ENCODE measurements at regions not wholly inside any gene's neighbourhood (a gene's known extent, or its start where the extent isn't known, plus 50 kb on each side); places are given as distances from the start of the nearest gene placed in this dataset.

- no peak for TF ChIP-seq CTCF (IDR thresholded peaks at IDR 0.05; ENCODE audit: insufficient read depth, low read length, poor library complexity, severe bottlenecking)
- TF ChIP-seq EZH2phosphoT487 (conservative IDR thresholded peaks at IDR 0.05; ENCODE audit: low read length): no peak
These were observed 1532.3 kb upstream of the TMEM132C start for GRCh38 chr12:126734710-126735109.
